Liver (tissue), 8 donors: ENCODE measurements at regions not wholly inside any gene's neighbourhood (a gene's known extent, or its start where the extent isn't known, plus 50 kb on each side); places are given as distances from the start of the nearest gene placed in this dataset.

Source experiments
- DNase-seq: peaks from one replicate; pipeline ENCODE4 v3.0.0-alpha.2; 2017; ENCODE audit warnings: low spot score
- H3K27ac ChIP-seq, 2 donors: one replicate each; pipeline ENCODE4 v1.7.0; 2013; ENCODE audit warnings: inconsistent platforms in 2 of 2, low read length in 2 of 2, control low read depth in 1 of 2, low read depth in 1 of 2, mild to moderate bottlenecking in 1 of 2
- H3K27me3 ChIP-seq, 4 donors: one replicate each; pipeline versions ENCODE4 v1.6.1 to v1.7.0; 2013; ENCODE audit warnings: low read length in 3 of 4, inconsistent platforms in 1 of 4, mild to moderate bottlenecking in 1 of 4, moderate library complexity in 1 of 4; ENCODE audit not compliant: control insufficient read depth in 4 of 4, insufficient read depth in 4 of 4
- H3K36me3 ChIP-seq, 4 donors: one replicate each; pipeline versions ENCODE4 v1.6.1 to v1.7.0; 2013; ENCODE audit warnings: low read length in 3 of 4, mild to moderate bottlenecking in 3 of 4, low read depth in 1 of 4, moderate library complexity in 1 of 4; ENCODE audit not compliant: control insufficient read depth in 4 of 4, insufficient read depth in 3 of 4
- H3K4me1 ChIP-seq, 4 donors: one replicate each; pipeline versions ENCODE4 v1.6.1 to v1.7.0; 2013; ENCODE audit warnings: low read length in 3 of 4, mild to moderate bottlenecking in 3 of 4, moderate library complexity in 1 of 4; ENCODE audit not compliant: control insufficient read depth in 4 of 4, insufficient read depth in 4 of 4
- H3K4me3 ChIP-seq, 3 donors: one replicate each; pipeline versions ENCODE4 v1.6.1 to v1.7.0; 2013; ENCODE audit warnings: low read length in 3 of 3, control low read depth in 1 of 3, low read depth in 1 of 3, mild to moderate bottlenecking in 1 of 3
- H3K9ac ChIP-seq, 2 donors: one replicate each; pipeline ENCODE4 v1.7.0; 2013; ENCODE audit warnings: low read length in 2 of 2, mild to moderate bottlenecking in 2 of 2, moderate library complexity in 2 of 2, control low read depth in 1 of 2, low read depth in 1 of 2
- H3K9me3 ChIP-seq, 4 donors: one replicate each; pipeline versions ENCODE4 v1.6.1 to v1.7.0; 2013; ENCODE audit warnings: low read length in 3 of 4; ENCODE audit not compliant: control insufficient read depth in 4 of 4
- EGR1 ChIP-seq, 2 donors: IDR thresholded peaks; 2 replicates each; pipeline ENCODE4 v1.6.1; 2016 to 2018; ENCODE audit warnings: antibody characterized with exemption in 2 of 2, low read depth in 2 of 2
- FOXA1 ChIP-seq: IDR thresholded peaks from 2 replicates; pipeline ENCODE4 v1.6.1; 2016; ENCODE audit warnings: antibody characterized with exemption
- FOXA2 ChIP-seq: IDR thresholded peaks from 2 replicates; pipeline ENCODE4 v1.6.1; 2016; ENCODE audit warnings: antibody characterized with exemption
- GABPA ChIP-seq, 2 donors: IDR thresholded peaks in 1 of 2; conservative IDR thresholded peaks in 1 of 2; 2 replicates each; pipeline ENCODE4 v1.6.1; 2016; ENCODE audit warnings: antibody characterized with exemption in 2 of 2, mild to moderate bottlenecking in 1 of 2, moderate library complexity in 1 of 2
- HNF4A ChIP-seq, 2 donors: conservative IDR thresholded peaks; 2 replicates each; pipeline ENCODE4 v1.6.1; 2016; ENCODE audit warnings: antibody characterized with exemption in 2 of 2, mild to moderate bottlenecking in 2 of 2
- HNF4G ChIP-seq: IDR thresholded peaks from 2 replicates; pipeline ENCODE4 v1.6.1; 2016; ENCODE audit warnings: antibody characterized with exemption
- JUND ChIP-seq, 2 donors: IDR thresholded peaks; 2 replicates each; pipeline ENCODE4 v1.6.1; 2016; ENCODE audit warnings: antibody characterized with exemption in 2 of 2
- NR2F2 ChIP-seq: IDR thresholded peaks from 2 replicates; pipeline ENCODE4 v1.6.1; 2016; ENCODE audit warnings: antibody characterized with exemption
- RAD21 ChIP-seq, 2 donors: IDR thresholded peaks; 2 replicates each; pipeline ENCODE4 v1.6.1; 2016; ENCODE audit warnings: antibody characterized with exemption in 2 of 2, mild to moderate bottlenecking in 2 of 2
- RXRA ChIP-seq, 2 donors: IDR thresholded peaks; 2 replicates each; pipeline ENCODE4 v1.6.1; 2017 to 2018; ENCODE audit warnings: antibody characterized with exemption in 2 of 2, mild to moderate bottlenecking in 1 of 2
- SP1 ChIP-seq: IDR thresholded peaks from 2 replicates; pipeline ENCODE4 v1.6.1; 2018; ENCODE audit warnings: antibody characterized with exemption, mild to moderate bottlenecking
- TAF1 ChIP-seq: conservative IDR thresholded peaks from 2 replicates; pipeline ENCODE4 v1.6.1; 2016; ENCODE audit warnings: antibody characterized with exemption, mild to moderate bottlenecking
- YY1 ChIP-seq: IDR thresholded peaks from 2 replicates; pipeline ENCODE4 v1.6.1; 2016; ENCODE audit warnings: antibody characterized with exemption, mild to moderate bottlenecking
- WGBS: extraction: QIAGEN DNeasy Blood & Tissue Kit; methylation state at CpG from one replicate; pipeline ENCODE4 v1.1.7; 2013; 5-methylcytosine and 5-hydroxymethylcytosine counted together
- TF ChIP-seq, protein P1 (sequence below): IDR thresholded peaks from 2 replicates; pipeline ENCODE4 v1.6.1; 2016; ENCODE audit warnings: antibody characterized with exemption, mild to moderate bottlenecking
- TF ChIP-seq, protein P2 (sequence below): IDR thresholded peaks from 2 replicates; pipeline ENCODE4 v1.6.1; 2016; ENCODE audit warnings: antibody characterized with exemption
- TF ChIP-seq, protein P3 (sequence below): fragments of 150-350 bp; IDR thresholded peaks from 2 replicates; pipeline ENCODE4 v1.5.1; 2017; ENCODE audit warnings: improper control_type of control experiment, low read depth, low read length; ENCODE audit not compliant: missing input control
- TF ChIP-seq, protein P4 (sequence below): IDR thresholded peaks from 2 replicates; pipeline ENCODE4 v1.6.1; 2016; ENCODE audit warnings: antibody characterized with exemption
- donor health status: healthy.
- donor health status: healthy.
- donor health status: healthy.
- donor health status: healthy.
- donor health status: healthy.

DNA sequence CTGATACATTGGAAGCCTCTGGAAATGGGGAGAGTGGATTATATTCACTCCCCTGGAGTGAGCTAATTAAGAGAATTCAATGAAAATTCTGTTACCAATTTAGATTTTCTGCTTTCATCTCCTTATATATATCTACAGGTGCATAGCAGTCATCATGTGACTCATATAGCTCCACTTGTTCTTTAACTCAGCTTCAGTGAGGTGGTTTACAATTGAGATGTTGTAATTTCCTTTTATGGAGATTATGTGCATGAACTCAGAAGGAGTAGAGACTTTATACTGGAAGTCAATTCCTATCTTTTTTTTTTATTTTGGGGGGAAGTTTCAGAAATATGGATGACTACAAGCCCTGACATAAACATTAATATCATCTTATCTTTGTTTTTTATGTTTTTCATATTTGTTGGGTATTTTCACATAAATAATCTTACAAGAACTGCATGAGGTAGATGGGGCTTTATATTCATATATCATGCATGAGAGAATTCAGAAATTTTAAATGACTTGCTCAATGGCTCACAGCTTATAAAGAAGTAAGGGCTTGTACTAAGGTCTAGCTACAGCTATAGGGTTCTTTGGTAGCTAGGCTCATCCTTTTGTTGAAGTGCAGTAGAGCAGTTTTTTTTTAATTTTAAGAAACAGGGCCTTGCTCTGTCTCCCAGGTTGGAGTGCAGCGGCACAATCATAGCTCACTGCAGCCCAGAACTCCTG is 92.3 kb upstream of the SCAF11 start:
- no peak for DNase-seq
- H3K9me3 ChIP-seq = peaks cover 0 to 10% (median 0%) of the 10 kb centered on the region in 4 donors
- 98% methylated on average over 1 of the region's 1 CpG for WGBS

DNA sequence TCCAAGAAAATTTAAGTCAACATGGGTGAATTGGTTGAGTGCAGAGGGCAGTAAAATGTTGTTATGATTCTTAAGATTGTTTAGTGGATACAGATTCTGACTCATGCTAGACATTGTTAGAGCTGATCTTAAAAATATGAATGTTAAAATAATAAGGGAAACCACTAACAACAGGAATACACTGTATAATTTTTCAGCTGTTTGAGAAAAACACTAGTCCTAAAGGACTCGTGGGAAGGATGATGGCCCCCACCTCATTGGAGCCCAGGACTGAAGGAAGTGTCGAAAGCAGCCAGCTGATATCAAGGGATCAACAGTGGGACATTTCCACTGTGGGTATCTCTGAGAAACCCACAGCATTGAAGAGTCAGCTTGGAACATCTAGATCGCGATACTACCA is 82.9 kb upstream of the SCAF11 start:
- Histone ChIP-seq H3K9ac (no peak overlapping the region), H3K4me1 (peaks cover 0 to 8% (median 3%) of the 10 kb centered on the region in 4 donors), H3K27ac (no peak overlapping the region), H3K4me3 (no peak overlapping the region), H3K36me3 (no peaks in the 10 kb centered on the region), H3K9me3 (peaks cover 0 to 7% (median 0%) of the 10 kb centered on the region in 4 donors), H3K27me3 (no peaks in the 10 kb centered on the region)
- no peak for DNase-seq
- WGBS = 90% methylated on average over 4 of the region's 4 CpGs
- TF ChIP-seq JUND (IDR thresholded peaks at IDR 0.05) (no peak), GABPA (IDR thresholded peaks at IDR 0.05 in 1 of 2, conservative IDR thresholded peaks at IDR 0.05 in 1 of 2) (no peak), NR2F2 (no peak), TAF1 (no peak), RAD21 (IDR thresholded peaks at IDR 0.05) (no peak), YY1 (no peak), EGR1 (IDR thresholded peaks at IDR 0.05; ENCODE audit: low read depth in 2 of 2) (no peak), FOXA2 (no peak), SP1 (no peak)
- TF ChIP-seq, protein P1, sequence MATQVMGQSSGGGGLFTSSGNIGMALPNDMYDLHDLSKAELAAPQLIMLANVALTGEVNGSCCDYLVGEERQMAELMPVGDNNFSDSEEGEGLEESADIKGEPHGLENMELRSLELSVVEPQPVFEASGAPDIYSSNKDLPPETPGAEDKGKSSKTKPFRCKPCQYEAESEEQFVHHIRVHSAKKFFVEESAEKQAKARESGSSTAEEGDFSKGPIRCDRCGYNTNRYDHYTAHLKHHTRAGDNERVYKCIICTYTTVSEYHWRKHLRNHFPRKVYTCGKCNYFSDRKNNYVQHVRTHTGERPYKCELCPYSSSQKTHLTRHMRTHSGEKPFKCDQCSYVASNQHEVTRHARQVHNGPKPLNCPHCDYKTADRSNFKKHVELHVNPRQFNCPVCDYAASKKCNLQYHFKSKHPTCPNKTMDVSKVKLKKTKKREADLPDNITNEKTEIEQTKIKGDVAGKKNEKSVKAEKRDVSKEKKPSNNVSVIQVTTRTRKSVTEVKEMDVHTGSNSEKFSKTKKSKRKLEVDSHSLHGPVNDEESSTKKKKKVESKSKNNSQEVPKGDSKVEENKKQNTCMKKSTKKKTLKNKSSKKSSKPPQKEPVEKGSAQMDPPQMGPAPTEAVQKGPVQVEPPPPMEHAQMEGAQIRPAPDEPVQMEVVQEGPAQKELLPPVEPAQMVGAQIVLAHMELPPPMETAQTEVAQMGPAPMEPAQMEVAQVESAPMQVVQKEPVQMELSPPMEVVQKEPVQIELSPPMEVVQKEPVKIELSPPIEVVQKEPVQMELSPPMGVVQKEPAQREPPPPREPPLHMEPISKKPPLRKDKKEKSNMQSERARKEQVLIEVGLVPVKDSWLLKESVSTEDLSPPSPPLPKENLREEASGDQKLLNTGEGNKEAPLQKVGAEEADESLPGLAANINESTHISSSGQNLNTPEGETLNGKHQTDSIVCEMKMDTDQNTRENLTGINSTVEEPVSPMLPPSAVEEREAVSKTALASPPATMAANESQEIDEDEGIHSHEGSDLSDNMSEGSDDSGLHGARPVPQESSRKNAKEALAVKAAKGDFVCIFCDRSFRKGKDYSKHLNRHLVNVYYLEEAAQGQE = no peak
- TF ChIP-seq, protein P2, sequence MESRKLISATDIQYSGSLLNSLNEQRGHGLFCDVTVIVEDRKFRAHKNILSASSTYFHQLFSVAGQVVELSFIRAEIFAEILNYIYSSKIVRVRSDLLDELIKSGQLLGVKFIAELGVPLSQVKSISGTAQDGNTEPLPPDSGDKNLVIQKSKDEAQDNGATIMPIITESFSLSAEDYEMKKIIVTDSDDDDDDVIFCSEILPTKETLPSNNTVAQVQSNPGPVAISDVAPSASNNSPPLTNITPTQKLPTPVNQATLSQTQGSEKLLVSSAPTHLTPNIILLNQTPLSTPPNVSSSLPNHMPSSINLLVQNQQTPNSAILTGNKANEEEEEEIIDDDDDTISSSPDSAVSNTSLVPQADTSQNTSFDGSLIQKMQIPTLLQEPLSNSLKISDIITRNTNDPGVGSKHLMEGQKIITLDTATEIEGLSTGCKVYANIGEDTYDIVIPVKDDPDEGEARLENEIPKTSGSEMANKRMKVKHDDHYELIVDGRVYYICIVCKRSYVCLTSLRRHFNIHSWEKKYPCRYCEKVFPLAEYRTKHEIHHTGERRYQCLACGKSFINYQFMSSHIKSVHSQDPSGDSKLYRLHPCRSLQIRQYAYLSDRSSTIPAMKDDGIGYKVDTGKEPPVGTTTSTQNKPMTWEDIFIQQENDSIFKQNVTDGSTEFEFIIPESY = no peak
- TF ChIP-seq, protein P3, sequence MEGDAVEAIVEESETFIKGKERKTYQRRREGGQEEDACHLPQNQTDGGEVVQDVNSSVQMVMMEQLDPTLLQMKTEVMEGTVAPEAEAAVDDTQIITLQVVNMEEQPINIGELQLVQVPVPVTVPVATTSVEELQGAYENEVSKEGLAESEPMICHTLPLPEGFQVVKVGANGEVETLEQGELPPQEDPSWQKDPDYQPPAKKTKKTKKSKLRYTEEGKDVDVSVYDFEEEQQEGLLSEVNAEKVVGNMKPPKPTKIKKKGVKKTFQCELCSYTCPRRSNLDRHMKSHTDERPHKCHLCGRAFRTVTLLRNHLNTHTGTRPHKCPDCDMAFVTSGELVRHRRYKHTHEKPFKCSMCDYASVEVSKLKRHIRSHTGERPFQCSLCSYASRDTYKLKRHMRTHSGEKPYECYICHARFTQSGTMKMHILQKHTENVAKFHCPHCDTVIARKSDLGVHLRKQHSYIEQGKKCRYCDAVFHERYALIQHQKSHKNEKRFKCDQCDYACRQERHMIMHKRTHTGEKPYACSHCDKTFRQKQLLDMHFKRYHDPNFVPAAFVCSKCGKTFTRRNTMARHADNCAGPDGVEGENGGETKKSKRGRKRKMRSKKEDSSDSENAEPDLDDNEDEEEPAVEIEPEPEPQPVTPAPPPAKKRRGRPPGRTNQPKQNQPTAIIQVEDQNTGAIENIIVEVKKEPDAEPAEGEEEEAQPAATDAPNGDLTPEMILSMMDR = no peak

More for the DNA sequence above, 92.3 kb upstream of the SCAF11 start:
- Histone ChIP-seq H3K27ac (no peak overlapping the region), H3K9ac (no peak overlapping the region), H3K27me3 (no peaks in the 10 kb centered on the region), H3K36me3 (no peaks in the 10 kb centered on the region), H3K4me3 (no peak overlapping the region), H3K4me1 (no peaks in the 10 kb centered on the region)
- TF ChIP-seq FOXA1 = no peak
- TF ChIP-seq, protein P3 = no peak
- TF ChIP-seq HNF4A (conservative IDR thresholded peaks at IDR 0.05) = no peak
- no peak for TF ChIP-seq TAF1
- no peak for TF ChIP-seq HNF4G
- no peak for TF ChIP-seq EGR1 (IDR thresholded peaks at IDR 0.05; ENCODE audit: low read depth in 2 of 2)
- TF ChIP-seq YY1 = no peak
- TF ChIP-seq SP1 = no peak
- no peak for TF ChIP-seq FOXA2
- no peak for TF ChIP-seq RAD21 (IDR thresholded peaks at IDR 0.05)
- TF ChIP-seq RXRA (IDR thresholded peaks at IDR 0.05) = no peak
- TF ChIP-seq, protein P4, sequence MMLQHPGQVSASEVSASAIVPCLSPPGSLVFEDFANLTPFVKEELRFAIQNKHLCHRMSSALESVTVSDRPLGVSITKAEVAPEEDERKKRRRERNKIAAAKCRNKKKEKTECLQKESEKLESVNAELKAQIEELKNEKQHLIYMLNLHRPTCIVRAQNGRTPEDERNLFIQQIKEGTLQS = no peak
